OCI-LY3 (cell line): ENCODE measurements at regions not wholly inside any gene's neighbourhood (a gene's known extent, or its start where the extent isn't known, plus 50 kb on each side); places are given as distances from the start of the nearest gene placed in this dataset.
A peak's percentile ranks its signal among the peaks of the same experiment; 100 is the strongest.

Source experiments
- H2AFZ ChIP-seq: fragments of 200-600, 300-600 bp; shearing (Covaris generic); 2 replicates; pipeline ENCODE4 v1.6.0; 2014; ENCODE audit warnings: antibody characterized with exemption, low read depth, low read length
- H3K27ac ChIP-seq: fragments of 200-600, 300-600 bp; sonication (generic); 2 replicates; pipeline ENCODE4 v1.5.1; 2014; ENCODE audit warnings: mild to moderate bottlenecking, low read length, moderate library complexity, mixed read lengths
- H3K27me3 ChIP-seq: fragments of 200-600, 300-600 bp; sonication (generic); 2 replicates; pipeline ENCODE4 v1.6.1; 2014; ENCODE audit warnings: low read depth, low read length, mixed read lengths
- H3K36me3 ChIP-seq: fragments of 200-600, 300-600 bp; sonication (generic); replicated peaks from 2 replicates; pipeline ENCODE3; 2014; ENCODE audit warnings: low read depth, low read length, mixed read lengths
- H3K4me1 ChIP-seq: fragments of 300-600, 200-600 bp; sonication (generic); 2 replicates; pipeline ENCODE4 v1.6.1; 2014; ENCODE audit warnings: low read length, mixed read lengths
- H3K4me2 ChIP-seq: fragments of 200-600, 300-600 bp; sonication (generic); 2 replicates; pipeline ENCODE4 v1.6.1; 2014; ENCODE audit warnings: low read length, mixed read lengths
- H3K4me3 ChIP-seq: fragments of 300-600, 200-600 bp; sonication (generic); 2 replicates; pipeline ENCODE4 v1.5.1; 2014; ENCODE audit warnings: antibody characterized with exemption, mild to moderate bottlenecking, low read length, moderate library complexity
- H3K79me2 ChIP-seq: fragments of 300-600, 200-600 bp; shearing (Covaris generic); 2 replicates; pipeline ENCODE4 v1.6.1; 2014; ENCODE audit warnings: mild to moderate bottlenecking, low read length, mixed read lengths
- H3K9ac ChIP-seq: fragments of 300-600, 200-600 bp; shearing (Covaris generic); 2 replicates; pipeline ENCODE4 v1.6.0; 2014; ENCODE audit warnings: mild to moderate bottlenecking, low read length, moderate library complexity
- H3K9me3 ChIP-seq: fragments of 200-600, 300-600 bp; shearing (Covaris generic); 2 replicates; pipeline ENCODE4 v1.6.1; 2014; ENCODE audit warnings: low read length, mixed read lengths; ENCODE audit not compliant: insufficient read depth
- H4K20me1 ChIP-seq: fragments of 200-600, 300-600 bp; sonication (generic); 2 replicates; pipeline ENCODE4 v1.6.1; 2016; ENCODE audit warnings: low read length, mixed read lengths; ENCODE audit not compliant: insufficient read depth
- CTCF ChIP-seq: fragments of 200-600, 300-600 bp; sonication (generic); IDR thresholded peaks from 2 replicates; pipeline ENCODE4 v1.5.1; 2014; ENCODE audit warnings: antibody characterized with exemption, low read length, low read depth
- EZH2phosphoT487 ChIP-seq: fragments of 200-600 bp; shearing (Covaris generic); IDR thresholded peaks from 2 replicates; pipeline ENCODE4 v1.6.1; 2018; ENCODE audit warnings: antibody characterized with exemption, mixed run types, low read depth

GRCh38 chr5:96227957-96228356 lies 205.1 kb downstream of the PCSK1 start:
- Histone ChIP-seq H3K4me1 (peaks cover 5% of the 10 kb centered on the region), H3K27me3 (no peaks in the 10 kb centered on the region), H4K20me1 (no peaks in the 10 kb centered on the region), H3K4me2 (no peak overlapping the region), H3K4me3 (no peak overlapping the region), H3K79me2 (no peaks in the 10 kb centered on the region), H3K9ac (no peak overlapping the region), H3K27ac (no peak overlapping the region), H3K9me3 (no peaks in the 10 kb centered on the region), H3K36me3 (no peaks in the 10 kb centered on the region), H2AFZ (no peak overlapping the region)
- TF ChIP-seq EZH2phosphoT487 = no peak
- TF ChIP-seq CTCF = no peak

GRCh38 chr5:96226941-96227552 lies 206.0 kb downstream of the PCSK1 start:
- no peaks in the 10 kb centered on the region for H3K79me2 ChIP-seq
- no peak overlapping the region for H3K27ac ChIP-seq
- peaks cover 5% of the 10 kb centered on the region for H3K4me1 ChIP-seq
- no peak overlapping the region for H2AFZ ChIP-seq
- H3K9me3 ChIP-seq = no peaks in the 10 kb centered on the region
- H3K27me3 ChIP-seq = no peaks in the 10 kb centered on the region
- H3K4me2 ChIP-seq = no peak overlapping the region
- TF ChIP-seq CTCF = no peak
- no peak for TF ChIP-seq EZH2phosphoT487
- H3K4me3 ChIP-seq = no peak overlapping the region
- no peaks in the 10 kb centered on the region for H4K20me1 ChIP-seq
- H3K9ac ChIP-seq = no peak overlapping the region
- H3K36me3 ChIP-seq = no peaks in the 10 kb centered on the region

GRCh38 chr5:96222129-96222528 lies 210.9 kb downstream of the PCSK1 start:
- Histone ChIP-seq H2AFZ (no peak overlapping the region), H3K4me3 (no peak overlapping the region), H4K20me1 (no peaks in the 10 kb centered on the region), H3K4me1 (peaks cover 23% of the 10 kb centered on the region), H3K36me3 (no peaks in the 10 kb centered on the region), H3K9ac (no peak overlapping the region), H3K4me2 (no peak overlapping the region), H3K27me3 (no peaks in the 10 kb centered on the region), H3K27ac (no peak overlapping the region), H3K79me2 (no peaks in the 10 kb centered on the region), H3K9me3 (no peaks in the 10 kb centered on the region)
- TF ChIP-seq CTCF = no peak
- TF ChIP-seq EZH2phosphoT487 = no peak

- TF ChIP-seq CTCF = no peak
- TF ChIP-seq EZH2phosphoT487 = no peak
- Histone ChIP-seq H3K27me3 (no peaks in the 10 kb centered on the region), H3K4me2 (peak overlapping the region; percentile 35), H3K36me3 (no peaks in the 10 kb centered on the region), H2AFZ (peak overlapping the region; percentile 12; the same call in 1 of the 2 replicates), H3K27ac (peak overlapping the region; percentile 67), H3K4me3 (no peak overlapping the region), H3K9me3 (no peaks in the 10 kb centered on the region), H3K9ac (no peak overlapping the region; the same call in 1 of the 2 replicates), H3K79me2 (no peaks in the 10 kb centered on the region), H3K4me1 (peaks cover 30% of the 10 kb centered on the region), H4K20me1 (no peaks in the 10 kb centered on the region)
Measured at GRCh38 chr5:96220610-96221390, 212.2 kb downstream of the PCSK1 start.
